ENCODE measurements at regions not wholly inside any gene's neighbourhood (a gene's known extent, or its start where the extent isn't known, plus 50 kb on each side); places are given as distances from the start of the nearest gene placed in this dataset.
"Not testable (repeated sequence)": the region's sequence is repeated elsewhere in the genome, so short reads cannot be mapped to it uniquely, and the experiment has no call there.

- Mint-ChIP-seq H3K27ac (no peak overlapping the region), H3K4me1 (ENCODE audit: unreplicated experiment) (peaks cover 8% of the 10 kb centered on the region), H3K9me3 (no peaks in the 10 kb centered on the region), H3K4me3 (no peak overlapping the region), H3K36me3 (no peaks in the 10 kb centered on the region), H3K27me3 (peaks cover 6% of the 10 kb centered on the region)
- no peak for TF ChIP-seq CTCF (conservative IDR thresholded peaks at IDR 0.05)
- no peak for DNase-seq (ENCODE audit: extremely low spot score, unreplicated experiment)
These were observed 398.4 kb upstream of the IRX2 start for GRCh38 chr5:3149899-3150298.

DNA sequence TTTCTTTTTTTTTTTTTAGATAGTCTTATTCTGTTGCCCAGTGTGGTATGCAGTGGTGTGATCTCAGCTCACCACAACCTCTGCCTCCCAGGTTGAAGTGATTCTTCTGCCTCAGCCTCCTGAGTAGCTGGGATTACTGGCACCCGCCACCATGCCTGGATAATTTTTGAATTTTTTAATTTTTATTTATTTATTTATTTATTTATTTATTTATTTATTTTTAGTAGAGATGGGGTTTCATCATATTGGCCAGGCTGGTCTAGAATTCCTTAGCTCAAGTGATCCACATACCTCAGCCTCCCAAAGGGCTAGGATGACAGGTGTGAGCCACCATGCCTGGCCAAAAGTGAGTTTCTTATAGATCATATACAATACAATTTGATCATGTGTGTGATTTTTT lies 395.9 kb upstream of the IRX2 start:
- DNase-seq (ENCODE audit: extremely low spot score, unreplicated experiment); H3K36me3 Mint-ChIP-seq; H3K4me3 Mint-ChIP-seq; H3K4me1 Mint-ChIP-seq (ENCODE audit: unreplicated experiment); H3K27ac Mint-ChIP-seq; H3K27me3 Mint-ChIP-seq; H3K9me3 Mint-ChIP-seq: not testable (repeated sequence)

DNA sequence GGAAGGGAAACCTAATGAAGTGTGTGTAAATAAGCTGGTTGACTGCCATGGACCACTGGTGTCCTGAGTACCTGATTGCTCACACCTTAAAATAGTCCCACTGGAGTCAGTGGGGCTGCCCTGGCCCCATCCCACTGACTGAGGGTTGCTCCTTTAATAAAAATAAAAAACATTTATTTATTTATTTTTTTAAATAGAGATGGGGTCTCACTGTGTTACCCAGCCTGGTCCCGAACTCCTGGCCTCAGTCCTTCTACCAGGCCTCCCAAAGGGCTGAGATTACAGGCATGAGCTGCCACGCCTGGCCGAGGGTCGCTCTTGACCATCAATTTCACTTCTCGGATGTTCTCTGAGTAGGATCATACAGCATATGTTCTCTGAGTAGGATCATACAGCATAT lies 394.2 kb upstream of the IRX2 start:
- Mint-ChIP-seq H3K4me1 (ENCODE audit: unreplicated experiment) (no peaks in the 10 kb centered on the region), H3K4me3 (no peak overlapping the region), H3K27me3 (no peaks in the 10 kb centered on the region), H3K36me3 (no peaks in the 10 kb centered on the region), H3K27ac (no peak overlapping the region), H3K9me3 (no peaks in the 10 kb centered on the region)
- TF ChIP-seq CTCF (conservative IDR thresholded peaks at IDR 0.05), result no peak
- DNase-seq (ENCODE audit: extremely low spot score, unreplicated experiment), result no peak

DNA sequence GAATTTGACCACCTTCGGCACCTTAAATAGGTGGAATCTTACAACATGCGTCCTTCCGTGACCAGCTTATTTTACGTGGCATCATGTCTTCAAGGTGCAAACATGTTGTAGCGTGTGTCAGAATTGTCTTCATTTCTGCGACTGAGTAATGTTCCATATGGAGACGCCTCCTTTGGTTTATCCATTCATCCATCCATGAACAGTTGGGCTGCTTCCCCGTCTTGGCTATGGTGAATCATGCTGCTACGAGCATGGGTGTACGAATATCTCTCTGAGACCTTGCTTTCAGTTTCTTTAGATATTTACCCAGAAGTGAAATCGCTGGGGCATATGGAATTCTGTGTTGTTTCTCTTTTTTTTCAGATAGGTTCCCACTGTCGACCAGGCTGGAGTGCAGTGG lies 391.9 kb upstream of the IRX2 start:
- Mint-ChIP-seq H3K4me1 (ENCODE audit: unreplicated experiment) (no peaks in the 10 kb centered on the region), H3K27me3 (peaks cover 5% of the 10 kb centered on the region), H3K4me3 (no peak overlapping the region), H3K9me3 (no peaks in the 10 kb centered on the region), H3K27ac (no peak overlapping the region), H3K36me3 (no peaks in the 10 kb centered on the region)
- TF ChIP-seq CTCF (conservative IDR thresholded peaks at IDR 0.05), result no peak
- no peak for DNase-seq (ENCODE audit: extremely low spot score, unreplicated experiment)

DNA sequence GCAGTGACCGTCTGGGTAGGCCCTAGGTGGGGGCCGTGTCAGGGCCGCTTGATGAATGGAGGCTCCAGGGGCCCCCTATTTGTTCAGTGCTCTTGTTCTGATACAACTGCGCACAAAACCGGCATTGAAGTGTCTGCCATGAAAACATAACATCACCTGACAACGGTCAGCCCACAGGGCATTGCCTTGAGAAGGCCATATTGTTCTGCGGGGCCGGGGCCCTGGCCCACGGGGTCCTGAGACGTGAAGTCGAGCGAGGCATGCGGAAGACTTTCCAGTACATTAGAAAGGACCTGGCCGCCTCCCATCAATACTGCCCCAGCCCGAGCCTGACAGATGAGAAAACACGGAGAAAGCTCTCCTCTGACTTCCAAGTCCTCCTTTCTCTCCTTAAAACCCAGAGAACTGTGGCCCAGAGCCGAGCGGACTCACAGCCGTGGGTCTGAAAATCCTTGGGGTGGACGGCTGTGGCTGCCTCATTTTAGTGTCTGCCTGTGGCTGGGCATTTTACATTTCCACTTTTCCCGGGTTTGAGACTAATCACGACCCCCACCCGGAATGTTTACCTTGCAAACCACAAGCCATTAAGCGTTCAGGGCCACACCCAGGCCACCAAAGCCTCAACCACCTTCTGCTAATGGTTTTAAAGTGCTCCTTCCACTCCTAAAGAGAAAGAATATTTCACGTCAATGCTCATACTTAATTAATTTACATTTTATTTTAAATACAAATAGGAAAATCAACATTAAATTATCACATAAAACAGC lies 391.0 kb upstream of the IRX2 start:
- Mint-ChIP-seq H3K9me3 (no peaks in the 10 kb centered on the region), H3K27me3 (peaks cover 5% of the 10 kb centered on the region), H3K27ac (no peak overlapping the region), H3K4me1 (ENCODE audit: unreplicated experiment) (no peaks in the 10 kb centered on the region), H3K4me3 (no peak overlapping the region), H3K36me3 (no peaks in the 10 kb centered on the region)
- TF ChIP-seq CTCF (conservative IDR thresholded peaks at IDR 0.05), result no peak
- DNase-seq (ENCODE audit: extremely low spot score, unreplicated experiment), result no peak

- Mint-ChIP-seq H3K9me3 (no peaks in the 10 kb centered on the region), H3K27ac (no peak overlapping the region), H3K27me3 (peaks cover 5% of the 10 kb centered on the region), H3K36me3 (no peaks in the 10 kb centered on the region), H3K4me1 (ENCODE audit: unreplicated experiment) (no peaks in the 10 kb centered on the region), H3K4me3 (no peak overlapping the region)
- TF ChIP-seq CTCF (conservative IDR thresholded peaks at IDR 0.05), result no peak
- DNase-seq (ENCODE audit: extremely low spot score, unreplicated experiment), result no peak
These were observed 388.6 kb upstream of the IRX2 start for GRCh38 chr5:3140117-3140516.

Measured in type B pancreatic cell (in vitro differentiated cells).